Ectodermal cell (in vitro differentiated cells): ENCODE measurements at regions not wholly inside any gene's neighbourhood (a gene's known extent, or its start where the extent isn't known, plus 50 kb on each side); places are given as distances from the start of the nearest gene placed in this dataset.

Source experiments
- H3K27ac ChIP-seq: 2 replicates; pipeline ENCODE4 v1.7.0; 2013; ENCODE audit warnings: mild to moderate bottlenecking, low read depth, low read length; ENCODE audit not compliant: insufficient read depth, poor library complexity, severe bottlenecking
- H3K27me3 ChIP-seq: 2 replicates; pipeline ENCODE4 v1.7.0; 2013; ENCODE audit warnings: mild to moderate bottlenecking, low read length; ENCODE audit not compliant: insufficient read depth, control insufficient read depth, poor library complexity, severe bottlenecking
- H3K36me3 ChIP-seq: one replicate; pipeline ENCODE4 v1.7.0; 2013; ENCODE audit warnings: low read length; ENCODE audit not compliant: control insufficient read depth, insufficient read depth
- H3K4me1 ChIP-seq: one replicate; pipeline ENCODE4 v1.7.0; 2013; ENCODE audit warnings: low read length; ENCODE audit not compliant: control insufficient read depth, insufficient read depth
- H3K4me3 ChIP-seq: 2 replicates; pipeline ENCODE4 v1.7.0; 2013; ENCODE audit warnings: low read depth, low read length, control low read depth; ENCODE audit not compliant: insufficient read depth
- H3K9me3 ChIP-seq: 2 replicates; pipeline ENCODE4 v1.7.0; 2013; ENCODE audit warnings: mild to moderate bottlenecking, low read length, moderate library complexity; ENCODE audit not compliant: control insufficient read depth
- WGBS, 2 experiments: methylation state at CpG; one replicate each; pipeline ENCODE4 v1.1.7; 2013; ENCODE audit warnings: missing lambda C conversion rate in 2 of 2; 5-methylcytosine and 5-hydroxymethylcytosine counted together

GRCh38 chr3:157816296-157816695 lies 289.9 kb downstream of the SHOX2 start:
- H3K27me3 ChIP-seq = no peaks in the 10 kb centered on the region
- no peaks in the 10 kb centered on the region for H3K9me3 ChIP-seq
- no peak overlapping the region for H3K27ac ChIP-seq
- H3K4me3 ChIP-seq = no peak overlapping the region
- H3K36me3 ChIP-seq = no peaks in the 10 kb centered on the region
- H3K4me1 ChIP-seq = no peaks in the 10 kb centered on the region

DNA sequence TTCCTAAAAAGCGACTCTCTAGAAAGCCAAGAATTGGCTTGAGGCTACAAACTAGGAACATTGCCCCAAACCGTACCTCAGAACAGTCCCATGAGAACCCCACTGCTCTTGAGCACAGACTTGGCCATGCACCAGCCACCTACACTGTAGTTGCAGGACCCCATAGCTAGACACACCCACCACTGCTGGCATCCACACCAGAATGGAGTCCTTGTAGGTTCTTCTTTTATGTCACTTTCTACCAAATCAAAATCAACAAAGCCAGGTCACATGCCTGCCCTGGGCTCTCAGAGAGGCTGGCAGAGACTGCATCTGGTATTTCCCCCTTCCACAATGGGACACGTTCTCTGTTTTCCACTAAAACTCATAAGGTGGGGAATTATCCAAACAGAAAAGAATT lies 290.5 kb downstream of the SHOX2 start:
- 90% methylated on average over 3 of the region's 3 CpGs for WGBS, 2 experiments
- Histone ChIP-seq H3K4me3 (no peak overlapping the region), H3K27ac (no peak overlapping the region), H3K4me1 (no peaks in the 10 kb centered on the region), H3K9me3 (no peaks in the 10 kb centered on the region), H3K27me3 (no peaks in the 10 kb centered on the region), H3K36me3 (no peaks in the 10 kb centered on the region)

- H3K27ac ChIP-seq = no peak overlapping the region
- no peak overlapping the region for H3K4me3 ChIP-seq
- WGBS, 2 experiments = 95 to 97% methylated on average over 1 to 3 of the region's 3 CpGs
- H3K36me3 ChIP-seq = no peaks in the 10 kb centered on the region
- no peaks in the 10 kb centered on the region for H3K27me3 ChIP-seq
- no peaks in the 10 kb centered on the region for H3K9me3 ChIP-seq
- no peaks in the 10 kb centered on the region for H3K4me1 ChIP-seq
These were observed 295.1 kb downstream of the SHOX2 start for GRCh38 chr3:157810924-157811718.

DNA sequence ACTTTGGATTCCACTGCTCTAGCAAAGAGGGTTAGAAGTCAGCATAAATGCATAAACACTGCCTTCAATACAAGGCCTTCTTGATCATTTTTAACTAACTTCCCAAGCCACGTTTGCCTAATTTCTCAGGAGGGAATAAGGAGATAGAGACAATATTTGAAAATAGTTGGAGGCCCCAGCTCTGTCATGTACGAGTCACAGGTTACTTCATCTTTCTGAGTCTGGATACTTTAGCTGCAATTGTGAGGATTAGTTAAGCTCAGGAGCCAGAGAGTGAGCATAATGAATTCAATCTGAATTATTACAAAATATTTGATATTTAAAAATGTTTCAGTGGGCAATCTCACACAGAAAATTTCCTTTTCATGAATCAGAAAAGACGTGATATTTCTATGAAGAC lies 298.9 kb downstream of the SHOX2 start:
- no peaks in the 10 kb centered on the region for H3K9me3 ChIP-seq
- no peaks in the 10 kb centered on the region for H3K36me3 ChIP-seq

GRCh38 chr3:157805538-157805937 lies 300.7 kb downstream of the SHOX2 start:
- Histone ChIP-seq H3K27ac (no peak overlapping the region), H3K36me3 (no peaks in the 10 kb centered on the region), H3K4me3 (no peak overlapping the region), H3K27me3 (no peaks in the 10 kb centered on the region), H3K9me3 (no peaks in the 10 kb centered on the region), H3K4me1 (no peaks in the 10 kb centered on the region)
- WGBS, 2 experiments = 98 to 100% methylated on average over 2 of the region's 2 CpGs

More for the DNA sequence above, 298.9 kb downstream of the SHOX2 start:
- no peaks in the 10 kb centered on the region for H3K27me3 ChIP-seq
- no peaks in the 10 kb centered on the region for H3K4me1 ChIP-seq
- 76 to 92% methylated on average over 3 of the region's 3 CpGs for WGBS, 2 experiments
- no peak overlapping the region for H3K4me3 ChIP-seq
- no peak overlapping the region for H3K27ac ChIP-seq

GRCh38 chr3:157794771-157795170 lies 291.6 kb upstream of the VEPH1 start:
- Histone ChIP-seq H3K27ac (no peak overlapping the region), H3K4me1 (no peaks in the 10 kb centered on the region), H3K27me3 (no peaks in the 10 kb centered on the region), H3K36me3 (no peaks in the 10 kb centered on the region), H3K9me3 (no peaks in the 10 kb centered on the region), H3K4me3 (no peak overlapping the region)
- WGBS, 2 experiments = 100% methylated on average over 1 of the region's 1 CpG; no CpG with 5 or more reads in 1 of the 2 experiments

DNA sequence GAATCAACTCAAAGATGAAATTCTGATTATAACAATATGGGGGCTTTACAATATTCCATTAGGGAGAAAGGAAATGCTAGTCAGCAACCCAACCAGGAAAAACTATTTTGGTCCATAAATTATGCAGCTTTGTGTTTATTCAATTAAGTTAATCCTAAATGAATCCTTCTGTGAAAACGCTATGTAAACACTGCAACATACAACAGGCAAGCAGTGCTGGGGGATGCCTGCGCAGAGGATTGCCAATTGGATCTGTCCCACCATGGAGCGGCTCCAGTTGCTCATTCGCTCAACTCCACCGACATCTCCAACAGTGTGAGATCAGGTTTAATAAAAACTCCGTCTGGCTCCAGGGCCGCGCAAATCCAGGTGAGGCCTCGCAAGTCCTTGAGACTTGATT lies 290.5 kb upstream of the VEPH1 start:
- WGBS, 2 experiments = 96% methylated on average over 9 of the region's 9 CpGs

DNA sequence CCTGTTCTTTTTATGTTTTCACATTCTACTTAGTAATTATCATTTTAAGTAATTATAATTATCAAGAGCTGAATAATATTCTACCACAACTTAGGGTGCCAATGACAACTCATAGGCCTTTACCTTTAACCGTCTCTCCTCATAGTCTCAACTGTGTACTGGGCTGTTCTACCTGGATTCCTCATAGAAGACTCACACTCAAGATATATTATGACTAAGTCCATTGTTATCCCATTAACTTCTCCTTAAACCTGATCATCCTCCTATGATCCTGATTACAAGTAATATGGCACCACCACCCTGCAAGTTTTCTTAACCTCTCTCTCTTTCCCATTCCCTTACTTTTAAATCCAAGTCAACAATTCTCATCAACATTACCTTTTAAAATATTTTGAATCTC lies 285.9 kb upstream of the VEPH1 start:
- WGBS, 2 experiments = 97% methylated on average over 1 of the region's 1 CpG
- no peak overlapping the region for H3K27ac ChIP-seq
- no peaks in the 10 kb centered on the region for H3K4me1 ChIP-seq

More for the DNA sequence above, 290.5 kb upstream of the VEPH1 start:
- H3K27me3 ChIP-seq = no peaks in the 10 kb centered on the region
- H3K4me1 ChIP-seq = no peaks in the 10 kb centered on the region
- no peak overlapping the region for H3K4me3 ChIP-seq
- H3K27ac ChIP-seq = no peak overlapping the region
- H3K9me3 ChIP-seq = no peaks in the 10 kb centered on the region
- no peaks in the 10 kb centered on the region for H3K36me3 ChIP-seq

DNA sequence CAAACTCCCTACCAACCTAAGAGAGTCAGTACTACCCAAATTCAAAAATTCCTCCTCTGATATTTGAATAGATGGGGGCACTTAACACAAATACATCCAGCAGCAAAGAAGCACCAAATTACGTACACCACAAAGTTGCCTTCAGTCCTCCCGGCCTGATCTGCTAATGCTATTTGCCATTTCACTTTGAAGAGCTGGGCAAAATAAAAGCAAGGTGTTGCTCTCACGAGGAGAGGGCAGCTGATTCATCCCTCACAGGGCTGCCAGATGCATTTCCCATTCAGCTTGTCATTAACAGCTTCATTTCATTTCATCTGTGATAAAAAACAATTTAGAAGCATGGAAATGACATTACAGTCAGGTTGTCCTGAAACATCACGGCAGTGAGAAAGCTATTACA lies 283.4 kb upstream of the VEPH1 start:
- 88 to 92% methylated on average over 4 of the region's 4 CpGs for WGBS, 2 experiments
- H3K4me3 ChIP-seq = no peak overlapping the region

More for the DNA sequence above, 285.9 kb upstream of the VEPH1 start:
- H3K36me3 ChIP-seq = no peaks in the 10 kb centered on the region
- no peak overlapping the region for H3K4me3 ChIP-seq
- H3K9me3 ChIP-seq = no peaks in the 10 kb centered on the region
- H3K27me3 ChIP-seq = no peaks in the 10 kb centered on the region

DNA sequence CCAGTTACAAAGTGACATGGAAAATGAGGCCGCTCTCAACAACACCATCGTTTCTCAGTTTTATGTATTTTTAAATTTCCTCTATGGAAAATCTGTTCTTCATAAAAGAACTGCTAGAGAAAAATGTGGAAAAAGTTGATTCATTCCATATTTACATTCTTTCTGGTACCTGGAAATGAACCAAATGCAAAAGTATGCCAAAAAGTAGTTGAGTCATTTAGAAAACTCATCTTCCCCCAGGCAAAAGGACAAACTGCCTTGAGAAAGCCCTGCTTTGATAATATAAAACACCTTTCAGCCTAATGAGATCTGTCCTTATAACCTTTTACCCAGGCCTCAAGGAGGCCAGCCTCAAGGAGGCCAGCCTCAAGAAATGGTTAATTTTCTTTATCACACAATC lies 283.0 kb upstream of the VEPH1 start:
- no peak overlapping the region for H3K4me3 ChIP-seq
- 100% methylated on average over 1 of the region's 2 CpGs; no CpG with 5 or more reads in 1 of the 2 experiments for WGBS, 2 experiments
- no peak overlapping the region for H3K27ac ChIP-seq
- no peaks in the 10 kb centered on the region for H3K36me3 ChIP-seq
- no peaks in the 10 kb centered on the region for H3K27me3 ChIP-seq
- H3K9me3 ChIP-seq = no peaks in the 10 kb centered on the region
- no peaks in the 10 kb centered on the region for H3K4me1 ChIP-seq

More for the DNA sequence above, 283.4 kb upstream of the VEPH1 start:
- Histone ChIP-seq H3K27ac (no peak overlapping the region), H3K36me3 (no peaks in the 10 kb centered on the region), H3K9me3 (no peaks in the 10 kb centered on the region), H3K4me1 (no peaks in the 10 kb centered on the region), H3K27me3 (no peaks in the 10 kb centered on the region)
